DMS153 (cell line): ENCODE measurements at regions not wholly inside any gene's neighbourhood (a gene's known extent, or its start where the extent isn't known, plus 50 kb on each side); places are given as distances from the start of the nearest gene placed in this dataset.

Experiments used
- DNase-seq: peaks from one replicate; lab custom pipeline; 2025; lab: John Stamatoyannopoulos, UW

- DNase-seq = no peak
Measured at GRCh38 chr15:91737151-91737818, 116.2 kb upstream of the SLCO3A1 start.

DNA sequence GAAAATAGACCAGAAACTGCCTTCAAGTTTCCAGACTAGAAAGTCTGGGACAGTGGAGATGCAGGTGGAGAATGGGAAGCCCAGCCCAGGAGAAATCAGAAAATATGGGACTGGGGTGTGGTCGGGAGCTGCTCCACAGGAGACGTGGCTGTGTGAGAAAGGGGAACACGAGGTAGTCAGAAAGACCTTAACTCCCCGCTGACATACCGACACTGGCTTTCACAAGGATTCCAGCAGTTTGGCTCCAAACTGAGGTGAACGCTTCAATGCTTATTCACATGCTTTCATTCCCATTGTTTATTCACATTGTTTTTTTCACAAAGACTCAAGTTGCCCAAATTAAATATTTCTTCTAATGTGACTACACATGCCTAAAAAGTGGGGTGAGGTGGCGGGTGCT lies 111.5 kb upstream of the SLCO3A1 start:
- no peak for DNase-seq

DNA sequence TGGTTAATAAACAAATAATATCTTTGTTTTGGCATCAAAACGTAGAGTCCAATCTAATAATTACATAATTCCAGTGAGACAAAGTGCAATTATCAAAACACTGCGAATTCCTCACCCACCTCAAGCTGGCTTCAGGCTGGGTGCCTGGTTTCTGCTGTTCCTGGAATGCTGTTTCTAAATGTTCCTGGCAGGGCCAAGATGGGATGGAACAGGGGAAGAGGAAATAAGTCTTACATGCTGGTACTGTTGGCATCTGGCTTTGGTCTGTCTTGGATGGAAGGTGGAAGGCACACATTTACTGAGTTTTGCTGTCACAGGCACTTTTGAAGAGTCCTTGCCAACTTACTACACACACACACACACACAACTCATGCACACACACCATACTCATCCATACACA lies 101.9 kb upstream of the SLCO3A1 start:
- no peak for DNase-seq

DNA sequence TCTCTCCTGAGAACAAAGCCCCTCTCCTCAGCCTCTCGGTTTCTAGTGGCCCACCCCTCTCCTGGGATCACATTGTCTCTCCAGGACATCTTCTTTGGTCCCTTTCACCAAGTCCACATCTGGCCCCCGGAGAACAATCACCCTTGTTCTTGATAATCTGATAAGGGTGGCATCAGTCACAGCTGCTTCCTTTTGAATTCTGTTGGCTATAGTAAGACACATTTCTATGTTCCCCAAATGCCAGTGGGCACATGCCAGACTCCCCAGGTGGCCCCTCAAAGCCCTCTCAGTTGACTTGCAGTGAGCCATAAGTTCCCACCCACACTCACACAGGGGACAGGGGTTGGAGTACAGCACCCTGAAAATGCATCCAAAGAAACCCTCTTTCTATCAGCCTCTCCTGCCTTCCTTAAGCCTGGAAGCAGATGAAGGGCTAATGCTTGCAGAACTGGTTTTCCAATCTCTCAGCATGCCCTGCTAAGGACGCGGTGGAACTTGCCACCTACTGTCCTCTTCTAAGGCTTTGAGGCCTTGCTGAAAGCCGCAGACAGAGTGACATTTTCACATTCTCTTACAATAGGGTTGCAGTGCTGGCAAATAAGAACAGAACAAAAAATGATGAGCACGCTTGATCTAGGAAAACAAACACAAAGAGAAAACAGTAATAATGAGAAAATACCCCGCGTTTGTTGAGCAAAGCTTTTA lies 101.3 kb upstream of the SLCO3A1 start:
- no peak for DNase-seq

DNA sequence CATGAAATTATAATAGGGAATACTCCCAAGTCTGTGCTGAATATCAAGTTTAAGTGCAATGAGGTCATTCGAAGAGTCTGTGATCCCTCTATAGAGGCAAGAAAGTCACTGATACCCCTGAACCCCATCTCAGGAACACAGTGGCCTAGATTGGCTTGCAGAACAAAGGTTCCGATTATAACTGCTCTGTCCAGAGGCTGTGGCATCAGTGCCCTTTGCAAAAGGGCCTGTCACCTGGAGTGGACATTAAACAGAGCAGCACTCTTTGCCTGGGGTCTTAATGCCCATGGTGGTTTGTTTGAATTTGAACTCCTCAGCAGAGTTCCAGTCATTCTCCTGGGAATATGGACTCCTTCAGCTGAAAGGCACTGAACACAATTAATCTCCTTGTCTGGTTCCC lies 93.9 kb upstream of the SLCO3A1 start:
- no peak for DNase-seq

DNA sequence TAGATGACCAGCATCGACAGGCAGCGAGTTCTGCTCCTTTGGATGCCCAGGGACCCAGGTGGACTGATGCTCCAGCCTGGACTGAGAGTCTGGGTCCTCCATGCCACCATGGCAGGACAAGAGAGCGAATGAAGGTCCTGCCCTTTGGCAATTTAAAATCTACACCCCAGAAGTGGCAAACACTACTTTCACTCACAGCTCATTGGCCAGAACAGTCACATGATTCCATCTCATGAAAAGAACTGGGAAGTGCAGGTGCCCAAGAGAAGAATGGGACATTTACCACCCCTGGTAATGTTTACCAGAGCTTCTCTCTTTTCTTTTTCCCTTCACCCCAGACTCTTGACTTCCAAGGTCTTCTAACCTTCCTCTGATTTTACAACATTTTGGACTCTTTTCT lies 87.8 kb upstream of the SLCO3A1 start:
- DNase-seq = no peak

DNA sequence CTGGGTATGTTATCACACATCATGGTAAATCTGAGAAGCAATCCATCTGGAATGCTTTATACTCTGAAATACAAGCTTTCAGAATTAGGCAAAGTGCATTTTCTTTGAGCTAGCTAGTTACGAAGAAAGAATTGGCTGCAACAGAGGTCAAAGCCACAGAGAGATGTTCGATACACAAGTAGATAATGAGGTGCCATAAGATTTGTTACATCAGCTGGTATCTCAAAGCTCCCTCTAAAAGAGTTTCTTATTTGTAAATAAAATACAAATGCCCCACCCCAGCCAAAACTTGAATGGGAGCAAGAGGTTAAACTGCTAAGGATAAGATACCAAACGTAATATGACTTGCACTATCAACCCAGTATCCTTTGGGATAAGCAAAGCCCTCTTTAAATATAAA lies 84.0 kb upstream of the SLCO3A1 start:
- no peak for DNase-seq

DNA sequence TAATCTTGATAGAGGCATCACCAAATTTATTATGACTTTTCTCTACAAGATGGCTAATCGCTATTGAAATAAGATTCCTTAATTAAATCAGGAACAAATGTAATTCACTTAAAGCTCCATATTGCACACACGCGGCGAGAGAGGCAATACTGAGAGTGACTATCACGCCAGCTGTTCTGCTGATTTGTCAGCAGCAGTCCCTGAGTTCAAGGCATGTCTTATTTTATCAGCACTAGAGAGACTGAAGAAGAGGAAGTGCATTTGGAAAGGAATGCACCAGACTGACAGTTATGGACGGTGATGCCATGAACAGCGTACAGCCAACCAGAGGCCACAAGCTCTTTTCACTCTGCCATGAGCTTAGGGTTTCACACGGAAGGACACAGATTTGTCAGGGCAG lies 83.6 kb upstream of the SLCO3A1 start:
- no peak for DNase-seq

DNA sequence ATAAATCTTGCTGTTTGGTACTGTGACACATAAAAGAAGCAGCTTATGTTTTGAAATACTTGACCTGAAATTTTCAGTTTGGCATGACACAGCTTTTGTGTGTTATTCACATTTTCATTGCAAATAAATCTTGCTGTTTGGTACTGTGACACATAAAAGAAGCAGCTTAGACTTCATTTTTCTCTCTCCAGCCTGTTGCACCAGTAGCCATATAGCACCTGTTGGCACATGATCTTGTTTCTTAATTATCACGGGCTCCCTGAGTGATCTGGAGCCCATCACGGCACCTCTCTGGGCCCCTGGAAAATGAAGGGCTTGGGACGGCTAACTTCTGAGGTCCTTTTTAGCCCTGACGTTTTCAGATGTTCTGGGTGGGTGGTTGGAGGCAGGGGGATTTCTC lies 77.4 kb upstream of the SLCO3A1 start:
- DNase-seq = no peak

GRCh38 chr15:91779960-91780359 lies 73.5 kb upstream of the SLCO3A1 start:
- DNase-seq = no peak

- no peak for DNase-seq
Measured at GRCh38 chr15:91780387-91780786, 73.1 kb upstream of the SLCO3A1 start.

DNA sequence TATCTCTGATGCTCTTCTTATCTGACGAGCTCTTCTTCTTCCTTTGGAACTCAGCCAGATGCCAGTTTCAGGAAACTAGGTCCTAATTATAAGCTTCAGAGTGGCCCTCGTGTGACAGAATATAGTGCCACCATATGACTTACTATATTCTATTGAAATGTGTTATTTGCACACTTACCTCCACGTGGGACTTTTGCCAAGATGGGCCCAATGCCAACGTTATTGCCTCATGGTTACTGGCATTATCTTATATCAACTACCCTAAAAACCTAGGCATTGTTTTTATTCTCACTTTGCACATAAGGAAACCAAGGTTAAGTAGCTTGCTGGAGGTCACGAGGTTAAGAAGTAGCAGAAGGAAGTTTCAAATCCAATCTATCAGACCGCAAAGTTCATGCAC lies 71.3 kb upstream of the SLCO3A1 start:
- DNase-seq = peak; percentile 15

- DNase-seq = no peak
Measured at GRCh38 chr15:91783008-91783407, 70.5 kb upstream of the SLCO3A1 start.

DNA sequence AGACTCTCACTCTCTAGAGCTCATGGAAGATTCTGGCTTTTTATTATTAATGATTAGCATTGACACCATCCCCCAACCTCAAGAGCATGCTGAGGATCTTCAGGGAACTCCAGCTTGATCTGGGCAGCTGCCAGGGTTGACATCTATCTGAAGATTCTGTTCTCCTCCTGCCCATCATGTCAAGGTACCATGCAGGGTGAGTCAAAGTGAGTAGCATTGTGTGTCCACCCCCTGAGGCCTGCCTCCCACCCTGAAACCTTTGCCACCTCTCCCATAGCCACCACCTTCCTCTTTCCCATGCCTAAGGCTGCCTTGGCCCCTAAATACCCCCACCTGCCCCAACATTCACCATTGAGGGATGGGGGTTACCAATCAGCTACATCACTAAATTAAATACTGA lies 70.1 kb upstream of the SLCO3A1 start:
- DNase-seq = no peak

DNA sequence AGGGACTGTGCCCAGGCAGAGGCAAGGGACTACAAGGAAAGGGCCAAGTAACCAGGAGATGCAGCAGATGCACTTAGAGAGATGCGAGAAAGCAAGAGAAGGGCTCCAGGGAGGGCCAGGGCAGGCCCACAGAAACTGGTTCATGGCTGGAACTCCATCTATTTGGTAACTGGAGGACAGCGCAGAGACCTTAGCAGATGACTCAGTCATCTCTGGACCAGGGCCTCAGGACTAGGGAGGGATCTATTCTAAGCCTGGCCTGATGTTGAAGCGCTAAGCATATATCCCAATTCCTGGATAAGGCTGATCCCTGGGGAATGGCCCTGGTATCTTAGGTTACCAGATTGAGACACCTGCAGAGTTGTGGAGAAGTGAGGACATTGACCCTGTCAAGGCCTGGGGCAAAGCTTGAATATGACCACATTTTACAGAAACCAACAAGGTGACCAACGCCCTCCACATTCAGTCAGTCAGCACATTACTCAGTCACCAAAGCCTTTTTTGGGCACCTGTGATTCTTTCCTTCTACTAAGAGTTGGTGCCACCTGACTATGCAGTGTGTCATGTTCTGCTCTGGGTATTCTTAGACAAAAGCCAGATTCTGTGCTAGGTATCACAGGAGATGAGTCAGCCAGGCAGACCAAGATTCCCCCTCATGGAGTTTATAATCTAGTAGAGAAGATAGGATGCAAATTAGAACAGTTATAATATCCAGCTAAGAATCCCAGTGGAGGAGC lies 68.4 kb upstream of the SLCO3A1 start:
- no peak for DNase-seq

- DNase-seq = peak; percentile 7
Measured at GRCh38 chr15:91787198-91787597, 66.3 kb upstream of the SLCO3A1 start.

DNA sequence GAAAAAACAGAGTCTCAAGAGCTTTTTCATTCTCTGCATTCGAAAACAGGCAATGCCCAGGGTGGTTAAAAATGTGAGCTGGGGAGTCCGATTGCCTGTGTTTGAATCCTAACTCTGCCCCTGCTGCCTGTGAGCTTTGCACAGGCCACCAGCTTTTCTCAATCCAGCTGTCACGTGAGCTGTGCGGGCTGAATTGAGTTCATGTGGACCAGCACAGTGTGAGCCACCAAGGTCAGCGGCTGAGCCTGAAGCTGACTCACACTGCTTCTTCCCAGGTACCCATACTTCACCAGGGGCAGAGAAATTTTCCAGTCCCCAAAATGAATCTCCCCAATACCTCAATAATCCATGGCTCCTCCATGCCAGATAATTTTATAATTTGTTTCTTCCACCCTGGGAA lies 64.4 kb upstream of the SLCO3A1 start:
- DNase-seq = no peak

DNA sequence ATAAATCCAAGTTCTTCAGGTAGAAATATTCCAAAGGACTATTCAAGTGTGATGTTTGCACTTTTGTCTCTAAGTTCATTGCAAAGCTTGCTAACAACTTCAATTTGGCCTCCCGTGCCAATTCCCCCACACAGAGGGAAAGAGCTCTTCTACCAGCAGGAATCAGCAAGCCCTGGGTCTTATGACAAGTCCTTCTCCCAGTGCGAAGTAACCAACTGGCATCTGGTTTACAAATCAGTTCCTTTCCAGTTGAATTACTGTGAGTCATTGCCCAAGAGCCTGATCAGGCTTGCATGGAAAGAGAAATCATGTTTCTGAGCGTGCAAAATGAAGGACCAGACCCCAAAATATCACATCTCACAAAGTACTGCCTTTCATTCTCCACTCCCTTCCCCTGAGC lies 62.7 kb upstream of the SLCO3A1 start:
- no peak for DNase-seq

DNA sequence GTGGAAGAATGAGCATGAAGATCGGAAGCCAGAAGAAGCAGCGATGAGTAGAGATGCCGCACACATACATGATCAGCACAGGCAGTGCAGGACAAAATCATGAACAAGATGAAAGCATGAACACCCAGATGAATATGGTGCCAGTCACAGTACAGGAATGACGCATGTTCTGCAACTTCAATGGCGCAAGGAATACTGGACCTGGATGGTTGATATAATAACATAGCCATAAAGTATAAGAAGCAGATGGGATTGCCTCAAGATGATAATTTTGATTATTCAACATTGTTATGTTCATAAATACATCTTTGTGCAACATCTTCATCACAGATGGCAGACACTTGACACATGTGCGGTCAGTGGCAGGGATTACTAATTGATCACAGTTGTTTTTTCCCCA lies 59.7 kb upstream of the SLCO3A1 start:
- DNase-seq = no peak

GRCh38 chr15:91795235-91795634 lies 58.3 kb upstream of the SLCO3A1 start:
- DNase-seq = no peak

DNA sequence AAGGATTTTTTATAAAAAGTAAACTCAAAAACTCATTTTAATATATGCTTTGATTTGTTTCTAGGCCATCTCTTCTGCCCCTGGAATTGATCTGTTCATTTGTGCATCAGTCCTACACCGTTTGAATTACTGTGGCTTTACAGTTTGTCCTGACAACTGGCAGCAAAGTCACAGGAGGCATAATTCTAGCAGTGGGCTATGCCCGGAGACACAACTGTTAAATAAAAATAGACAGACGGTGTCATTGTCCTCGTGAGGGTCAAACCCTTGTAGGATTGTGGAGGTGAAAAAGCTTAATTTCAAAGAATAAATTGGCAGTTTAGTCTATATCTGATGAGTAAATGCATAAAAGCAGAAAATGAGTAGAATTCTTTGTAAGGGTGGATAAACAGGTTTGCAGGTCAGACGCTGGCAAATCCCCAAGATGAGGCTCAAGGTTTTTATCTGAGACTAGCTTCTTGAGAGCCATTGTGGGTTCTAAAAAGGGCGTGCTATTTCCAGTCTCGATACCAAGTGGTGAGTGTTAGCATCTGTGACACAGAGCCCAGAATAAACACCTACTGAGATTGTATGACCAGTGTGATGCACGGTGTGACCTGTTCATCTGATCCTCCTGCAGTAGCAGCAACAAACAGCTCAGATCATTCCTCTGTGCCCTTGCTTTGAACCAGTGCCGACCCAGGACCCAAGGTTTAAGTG lies 51.5 kb upstream of the SLCO3A1 start:
- DNase-seq = no peak

- no peak for DNase-seq
Measured at GRCh38 chr15:91803260-91803659, 50.2 kb upstream of the SLCO3A1 start.
